ENCODE measurements at regions not wholly inside any gene's neighbourhood (a gene's known extent, or its start where the extent isn't known, plus 50 kb on each side); places are given as distances from the start of the nearest gene placed in this dataset.

- Histone ChIP-seq H3K4me2 (no peak overlapping the region), H3K4me3 (no peak overlapping the region), H3K9me3 (peaks cover 5% of the 10 kb centered on the region; the same call in 1 of the 3 replicates), H3K27ac (no peak overlapping the region), H3K4me1 (no peaks in the 10 kb centered on the region)
- CTCF ChIA-PET: no interaction called here
- POLR2A ChIA-PET: no interaction called here
- FAIRE-seq: no peak
- no peak for ATAC-seq
- 19% methylated on average over 4 of the region's 4 CpGs for WGBS (ENCODE audit: missing lambda C conversion rate)
- no peak for TF ChIP-seq NFE2L2 (conservative IDR thresholded peaks at IDR 0.05; ENCODE audit: low read length)
- no peak for TF ChIP-seq GATA3 (IDR thresholded peaks at IDR 0.05; ENCODE audit: borderline replicate concordance)
- TF ChIP-seq BCL3 (IDR thresholded peaks at IDR 0.05): no peak
- no peak for TF ChIP-seq SREBF2 (IDR thresholded peaks at IDR 0.05)
- TF ChIP-seq RNF2 (IDR thresholded peaks at IDR 0.05; ENCODE audit: borderline replicate concordance, low read depth): no peak
- no peak for DNase-seq (ENCODE audit: low read depth in 1 of 2, low spot score in 1 of 2)
These were observed 234.6 kb downstream of the SNX10 start for GRCh38 chr7:26526265-26526587.

- DNase-seq (ENCODE audit: low read depth in 1 of 2, low spot score in 1 of 2): no peak
- POLR2A ChIA-PET: no interaction called here
- no peak overlapping the region for H3K4me2 ChIP-seq
- ATAC-seq: no peak
- H3K9me3 ChIP-seq: no peaks in the 10 kb centered on the region
- CTCF ChIA-PET: interaction anchor here (0.8 kb wide), 1 partner anchor 16 kb away, joined by 3 read pairs; no protein-coding TSS in a partner anchor
- H3K4me3 ChIP-seq: no peak overlapping the region
- TF ChIP-seq NFE2L2 (conservative IDR thresholded peaks at IDR 0.05; ENCODE audit: low read length) (no peak), SMC3 (IDR thresholded peaks at IDR 0.05) (no peak), ELK1 (IDR thresholded peaks at IDR 0.05; ENCODE audit: low read depth, low read length) (no peak), ZC3H11A (IDR thresholded peaks at IDR 0.05) (no peak), CBX2 (IDR thresholded peaks at IDR 0.05; ENCODE audit: borderline replicate concordance, low read depth) (no peak), EP300 (IDR thresholded peaks at IDR 0.05) (no peak), RCOR1 (IDR thresholded peaks at IDR 0.05; ENCODE audit: low read depth, low read length) (no peak), POLR2AphosphoS2 (conservative IDR thresholded peaks at IDR 0.05; ENCODE audit: low read length) (no peak), FOXS1 (CRISPR knock-in tag; IDR thresholded peaks at IDR 0.05) (no peak), HMGXB4 (CRISPR knock-in tag; IDR thresholded peaks at IDR 0.05; ENCODE audit: borderline replicate concordance) (no peak), BCL3 (IDR thresholded peaks at IDR 0.05) (no peak), MAZ (IDR thresholded peaks at IDR 0.05; ENCODE audit: borderline replicate concordance, low read depth, low read length) (no peak)
- no peak for FAIRE-seq
- WGBS (ENCODE audit: missing lambda C conversion rate): 3% methylated on average over 1 of the region's 1 CpG
- H3K4me1 ChIP-seq: no peaks in the 10 kb centered on the region
- H3K27ac ChIP-seq: no peak overlapping the region
These were observed 240.3 kb downstream of the SNX10 start for GRCh38 chr7:26531926-26532325.

GRCh38 chr7:26532471-26532870 lies 240.8 kb downstream of the SNX10 start:
- no peak overlapping the region for H3K27ac ChIP-seq
- no peaks in the 10 kb centered on the region for H3K4me1 ChIP-seq
- no peaks in the 10 kb centered on the region for H3K9me3 ChIP-seq
- ATAC-seq: no peak
- no peak for TF ChIP-seq EHMT2 (IDR thresholded peaks at IDR 0.05; ENCODE audit: low read depth)
- no peak for TF ChIP-seq ZC3H11A (IDR thresholded peaks at IDR 0.05)
- no peak for TF ChIP-seq ZNF302 (CRISPR knock-in tag; IDR thresholded peaks at IDR 0.05)
- TF ChIP-seq BHLHE40 (IDR thresholded peaks at IDR 0.05; ENCODE audit: low read depth, low read length): no peak
- no peak for TF ChIP-seq ELK1 (IDR thresholded peaks at IDR 0.05; ENCODE audit: low read depth, low read length)
- TF ChIP-seq JUN (IDR thresholded peaks at IDR 0.05): no peak
- TF ChIP-seq NR3C1 (IDR thresholded peaks at IDR 0.05): no peak
- TF ChIP-seq RCOR1 (IDR thresholded peaks at IDR 0.05; ENCODE audit: low read depth, low read length): no peak
- no peak for TF ChIP-seq TFCP2L1 (CRISPR knock-in tag; IDR thresholded peaks at IDR 0.05)
- H3K4me2 ChIP-seq: no peak overlapping the region
- WGBS (ENCODE audit: missing lambda C conversion rate): 7% methylated on average over 1 of the region's 1 CpG
- H3K4me3 ChIP-seq: no peak overlapping the region
- CTCF ChIA-PET: no interaction called here
- POLR2A ChIA-PET: no interaction called here
- no peak for FAIRE-seq
- no peak for DNase-seq (ENCODE audit: low read depth in 1 of 2, low spot score in 1 of 2)

Measured in A549 (cell line).